Dedifferentiated amniotic fluid mesenchymal stem cell (primary cell): ENCODE measurements at regions not wholly inside any gene's neighbourhood (a gene's known extent, or its start where the extent isn't known, plus 50 kb on each side); places are given as distances from the start of the nearest gene placed in this dataset.

Experiments used
- DNase-seq: peaks from one replicate; pipeline ENCODE4 v3.0.0-alpha.2; 2016; ENCODE audit errors: extremely low spot score

DNA sequence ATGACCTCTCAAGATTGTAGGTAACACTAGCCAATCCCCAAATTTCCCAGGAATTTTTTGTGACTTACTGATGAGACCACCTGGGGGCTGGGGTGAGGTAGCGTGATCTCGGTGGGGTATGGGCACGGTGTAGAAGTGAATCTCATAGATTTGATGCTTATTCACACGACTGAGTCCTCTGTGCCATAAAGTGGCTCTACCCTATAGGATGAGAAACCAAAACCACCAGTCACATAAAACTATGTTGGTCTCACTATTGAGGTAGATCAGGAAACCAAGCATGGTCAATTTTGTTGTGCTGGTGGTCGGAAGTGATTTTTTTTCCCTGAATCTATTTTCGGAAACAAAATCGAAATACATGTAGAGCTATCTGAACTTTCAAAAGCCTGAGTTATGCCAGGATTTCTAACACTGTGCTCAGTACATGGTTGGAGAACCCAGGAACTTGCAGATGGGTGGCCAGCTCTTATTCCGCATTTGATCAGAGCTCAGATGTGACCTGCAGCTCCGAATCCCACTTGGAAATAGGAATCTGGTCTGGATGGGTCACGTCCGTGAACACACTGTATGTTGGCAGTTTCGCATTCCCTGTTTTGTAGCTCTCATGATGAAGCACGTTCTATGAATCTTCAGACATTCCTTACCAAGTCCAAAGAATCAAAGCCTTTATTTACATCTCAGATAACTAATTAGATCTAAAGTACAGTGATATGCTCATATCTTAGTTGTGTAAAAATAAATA is 261.5 kb downstream of the KLF6 start:
- DNase-seq = no peak

DNA sequence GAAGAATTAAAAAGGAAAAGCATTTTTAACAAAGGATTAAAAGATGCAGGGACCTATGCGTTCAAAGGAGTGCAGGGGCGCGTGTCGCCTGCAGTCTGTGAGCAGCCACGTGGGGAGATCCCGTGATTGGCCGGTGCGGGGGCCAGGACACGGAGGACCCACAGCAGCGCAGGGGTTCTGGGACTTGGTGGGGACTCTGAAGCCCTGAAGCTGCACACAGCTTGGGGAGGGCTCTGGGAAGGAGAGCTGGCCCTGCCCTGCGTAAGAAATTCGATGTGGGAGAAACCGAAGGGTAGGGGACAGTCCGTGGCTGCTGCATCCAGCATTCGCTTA is 268.1 kb downstream of the KLF6 start:
- no peak for DNase-seq

DNA sequence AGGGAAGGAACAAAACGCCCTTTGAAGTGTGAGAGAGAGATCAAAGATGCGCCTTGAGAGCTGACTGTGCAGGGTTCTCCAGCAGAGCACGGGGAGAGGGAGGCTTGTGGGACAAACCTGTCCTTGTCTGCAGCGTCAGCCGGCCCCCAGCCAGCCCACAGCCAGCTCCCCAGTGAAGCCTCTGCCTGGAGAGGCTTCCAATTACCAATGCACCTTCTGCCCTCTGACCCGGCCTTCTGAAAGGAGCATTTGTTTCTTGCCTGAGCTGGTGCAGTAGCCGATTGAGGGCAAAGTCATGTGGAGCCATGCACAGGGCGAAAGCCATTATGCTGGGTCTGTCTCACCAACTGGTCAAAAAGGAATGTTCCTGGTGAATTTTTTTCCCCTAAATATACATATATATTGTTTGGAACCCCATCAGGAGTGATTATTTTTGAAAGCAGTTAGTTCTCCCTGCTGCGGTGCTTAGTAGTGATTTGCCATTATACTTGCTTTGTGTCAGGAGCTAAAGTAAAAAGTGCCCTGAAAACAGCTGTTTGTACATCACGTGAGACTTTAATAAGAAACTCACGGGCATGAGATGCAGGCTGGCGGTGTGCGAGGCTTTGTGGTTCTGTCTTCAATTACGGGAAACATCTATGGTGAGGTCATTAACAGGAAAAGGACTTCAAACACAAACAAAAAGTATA is 268.6 kb downstream of the KLF6 start:
- no peak for DNase-seq

DNA sequence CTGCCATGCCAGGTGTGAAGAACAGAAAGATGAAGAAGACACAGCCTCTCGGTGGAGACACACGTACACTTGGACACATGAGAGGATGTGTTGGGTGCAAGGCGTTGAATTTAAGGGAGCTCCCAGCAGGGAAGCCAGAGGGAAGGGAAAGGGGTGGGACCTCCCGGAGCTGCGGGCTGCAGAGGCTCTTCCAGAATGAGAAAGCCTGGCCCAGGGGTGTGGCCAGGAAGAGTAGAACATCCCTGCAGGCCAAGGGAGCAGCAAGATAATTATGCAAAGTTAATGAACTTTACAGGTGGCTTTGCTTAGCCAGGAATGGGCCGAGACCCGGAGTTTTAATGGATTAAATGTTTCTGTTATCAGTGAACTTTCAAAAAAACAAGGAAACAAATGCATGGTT is 270.3 kb downstream of the KLF6 start:
- no peak for DNase-seq

DNA sequence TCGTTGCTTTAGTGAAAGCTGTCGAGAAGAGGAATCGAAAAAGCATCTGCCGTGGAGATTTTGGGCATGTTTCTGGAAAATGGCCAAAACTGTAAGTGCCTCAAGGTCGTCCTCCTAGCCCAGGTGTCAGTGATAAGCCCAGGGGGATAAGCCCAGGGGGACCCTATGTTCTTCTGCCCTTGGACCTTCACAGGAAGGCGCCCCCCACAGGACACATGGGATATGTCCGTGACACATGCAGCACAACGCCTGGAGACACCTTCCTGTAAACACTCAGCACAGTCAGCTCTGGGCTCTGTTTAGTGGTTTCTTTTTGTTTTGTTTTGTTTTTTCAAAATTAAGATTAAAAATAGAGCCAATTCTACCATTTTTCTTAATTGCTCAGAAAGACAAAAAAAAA is 272.7 kb downstream of the KLF6 start:
- no peak for DNase-seq

DNA sequence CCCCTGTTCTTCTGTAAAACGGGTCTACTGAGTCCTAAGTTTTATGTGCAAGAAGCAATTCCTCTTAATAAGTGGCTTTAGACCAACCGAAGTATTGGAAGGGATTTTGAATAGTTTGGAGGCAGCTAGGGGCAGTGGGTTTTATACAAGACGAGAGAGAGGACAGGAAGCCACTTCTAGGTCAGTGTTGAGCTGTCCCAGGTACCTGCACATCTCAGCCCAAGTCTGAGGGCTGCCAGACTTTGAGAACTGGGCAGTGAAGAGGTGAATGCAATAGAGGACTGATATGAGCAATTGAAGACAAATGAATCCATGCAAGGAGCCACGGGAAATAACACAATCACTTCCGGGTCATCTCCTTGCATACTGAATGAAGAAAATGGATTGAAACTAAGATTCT is 273.5 kb downstream of the KLF6 start:
- DNase-seq = no peak

DNA sequence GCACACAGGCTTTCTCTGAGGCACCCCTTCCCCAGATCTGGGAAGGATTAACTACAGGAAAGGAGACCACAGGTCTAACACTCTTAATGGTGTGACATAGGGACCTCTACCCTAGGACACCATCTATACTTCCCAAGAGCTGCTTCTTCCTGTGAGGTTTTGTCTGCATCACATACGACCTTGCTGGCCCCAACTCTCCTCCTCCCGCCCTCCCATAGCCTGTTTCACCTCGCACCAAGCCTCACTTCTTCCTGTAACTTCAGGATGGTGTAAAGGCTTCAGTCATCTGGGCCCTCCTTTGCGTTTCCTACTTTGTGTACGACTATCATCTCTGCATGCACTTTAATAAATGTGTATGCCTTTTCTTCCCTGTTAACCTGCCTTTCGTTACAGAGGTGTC is 274.3 kb downstream of the KLF6 start:
- DNase-seq = no peak

DNA sequence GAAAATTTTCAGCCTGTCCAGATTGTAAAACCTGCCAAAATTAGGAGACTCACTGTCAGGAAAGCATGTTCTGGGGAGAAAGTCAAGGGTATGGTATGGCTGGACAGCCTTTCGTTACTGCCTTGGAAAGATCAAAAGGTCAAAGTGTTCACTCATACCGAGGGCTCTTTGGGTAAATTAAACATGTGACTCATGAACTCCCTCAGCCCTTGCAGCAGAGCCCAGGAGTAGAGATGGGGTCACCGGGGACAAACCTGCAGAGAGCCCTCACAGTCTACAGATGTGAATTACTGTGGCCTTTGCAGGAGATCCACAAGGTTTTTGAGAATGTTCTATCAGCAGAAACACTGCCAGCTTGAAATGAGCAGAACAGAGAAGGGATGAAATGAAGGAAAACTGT is 275.7 kb downstream of the KLF6 start:
- no peak for DNase-seq

DNA sequence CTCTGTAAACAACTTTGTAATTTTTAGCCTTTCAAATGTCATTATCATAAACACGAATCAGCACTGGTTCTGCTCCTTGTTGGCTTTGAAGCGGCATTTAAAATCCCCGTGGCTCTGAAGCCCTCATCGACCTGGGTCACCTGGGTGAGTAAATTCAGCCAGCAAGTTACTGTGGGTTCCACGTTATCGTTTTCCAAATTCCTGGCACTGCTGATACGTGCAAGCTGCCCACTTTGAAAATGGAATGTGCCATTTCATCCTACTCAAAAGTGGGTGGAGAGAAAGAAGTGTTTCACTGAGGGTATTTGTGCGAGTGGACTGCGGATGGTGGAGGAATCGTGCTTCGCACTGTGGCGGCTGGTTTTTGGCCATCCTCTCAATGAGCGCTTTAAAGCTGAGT is 281.7 kb downstream of the KLF6 start:
- DNase-seq = no peak

DNA sequence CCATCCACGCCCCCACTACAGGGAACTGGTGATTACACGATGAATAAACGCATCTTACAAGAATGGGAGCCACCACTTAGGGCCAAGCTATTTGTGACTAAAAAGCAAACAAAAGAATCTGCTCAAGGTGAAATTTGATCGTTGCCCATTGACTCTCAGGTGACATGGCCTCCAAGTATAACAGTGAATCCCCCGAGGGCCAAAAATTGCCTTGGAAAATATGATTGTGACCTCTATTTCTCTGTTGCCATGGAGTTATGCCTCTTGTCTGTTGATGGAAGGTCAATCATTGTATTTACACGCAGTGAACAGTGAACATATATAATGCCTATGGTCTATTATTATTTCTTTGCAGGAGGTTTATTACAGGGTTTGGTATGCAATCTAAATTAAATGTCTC is 282.3 kb downstream of the KLF6 start:
- no peak for DNase-seq

DNA sequence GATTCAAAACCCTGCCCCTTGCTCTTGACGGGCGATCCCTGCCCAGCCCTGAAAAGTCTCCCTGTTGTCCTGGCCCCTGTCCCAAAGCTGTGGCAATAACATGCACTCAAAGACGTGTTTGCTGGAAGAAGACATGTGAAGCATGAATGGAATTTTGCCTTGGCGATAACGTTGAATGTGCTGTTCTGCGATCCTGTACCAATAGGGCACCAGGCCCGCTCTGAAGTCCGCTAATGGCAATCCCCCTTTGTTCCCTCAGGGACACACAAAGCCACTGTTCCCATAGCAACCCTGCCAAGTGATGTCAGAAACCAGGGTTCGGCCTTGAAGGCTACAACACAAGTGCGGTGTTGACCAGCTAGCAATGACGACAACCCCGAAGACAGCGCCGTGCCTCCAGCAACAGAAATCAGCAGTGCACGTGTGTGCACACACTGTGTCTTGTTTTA is 284.6 kb downstream of the KLF6 start:
- no peak for DNase-seq

DNA sequence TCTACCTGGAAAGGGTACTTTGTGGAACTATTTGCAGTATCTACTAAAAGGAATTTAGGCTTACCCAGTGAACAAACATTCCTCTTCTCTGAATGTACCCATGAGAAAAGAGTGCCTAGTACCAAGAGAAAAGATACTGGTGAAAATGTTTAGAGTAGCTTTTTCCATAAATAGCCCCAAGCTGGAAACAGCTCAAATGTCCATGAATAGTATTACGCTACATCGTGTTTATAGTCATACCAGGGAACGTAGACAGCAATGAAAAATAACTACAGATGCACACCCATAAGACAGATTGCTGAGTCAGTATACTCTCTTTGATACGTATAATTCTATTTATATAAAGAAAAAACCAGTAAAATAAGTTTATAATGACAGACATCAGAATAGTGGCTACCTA is 285.9 kb downstream of the KLF6 start:
- no peak for DNase-seq

DNA sequence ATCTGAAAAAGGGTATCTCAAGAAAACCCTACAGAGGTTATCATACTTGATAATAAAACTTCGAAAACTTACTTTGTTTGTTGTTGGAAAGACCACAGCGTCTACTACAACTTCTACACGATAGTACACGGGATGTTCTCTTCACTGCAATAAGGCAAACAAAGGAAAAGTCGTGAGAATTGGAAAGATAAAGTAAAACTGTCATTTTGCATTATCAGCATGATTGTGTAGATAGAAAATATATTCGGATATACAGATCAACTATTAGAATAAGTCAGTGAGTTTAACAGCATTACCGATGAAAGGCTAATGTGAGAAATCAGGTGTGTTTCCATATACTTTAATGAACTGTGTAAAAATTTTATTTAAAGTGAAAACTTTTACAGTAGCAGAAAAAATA is 287.4 kb downstream of the KLF6 start:
- no peak for DNase-seq

DNA sequence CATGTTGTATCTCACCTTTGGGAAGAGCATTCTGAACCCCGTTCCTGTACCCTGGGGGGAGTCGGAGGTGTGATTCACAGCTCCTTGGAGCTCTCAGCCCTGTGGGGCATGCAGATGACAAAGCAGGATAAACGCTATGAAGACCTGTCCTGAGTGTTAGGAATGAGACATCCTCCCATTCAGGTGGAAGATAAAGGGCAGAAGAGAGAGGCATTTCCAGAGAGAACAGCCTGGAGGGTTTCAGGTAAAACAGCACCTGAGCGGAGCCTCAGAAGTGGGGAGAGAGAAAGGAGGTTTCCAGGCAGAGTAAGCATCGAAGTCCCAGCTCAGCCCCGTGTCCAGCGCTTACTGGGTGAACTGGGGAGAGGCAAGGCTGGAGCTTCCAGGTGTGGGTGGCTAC is 288.9 kb downstream of the KLF6 start:
- no peak for DNase-seq

DNA sequence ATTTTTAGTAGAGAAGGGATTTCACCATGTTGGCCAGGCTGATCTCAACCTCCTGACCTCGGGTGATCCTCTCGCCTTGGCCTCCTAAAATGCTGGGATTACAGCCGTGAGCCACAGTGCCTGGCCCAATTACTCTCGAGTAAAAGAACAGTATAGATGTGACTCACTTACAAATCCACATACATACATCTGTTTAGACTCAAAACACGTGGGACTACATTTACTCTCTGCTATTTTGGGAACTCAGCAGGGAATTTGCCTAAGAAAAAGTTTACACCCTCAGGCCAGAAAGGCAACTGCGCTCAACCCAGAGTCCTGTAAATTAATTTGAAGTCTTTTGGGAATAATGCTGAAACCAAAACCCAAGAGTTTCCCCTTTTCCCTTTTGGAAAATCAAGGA is 289.7 kb downstream of the KLF6 start:
- DNase-seq = no peak

DNA sequence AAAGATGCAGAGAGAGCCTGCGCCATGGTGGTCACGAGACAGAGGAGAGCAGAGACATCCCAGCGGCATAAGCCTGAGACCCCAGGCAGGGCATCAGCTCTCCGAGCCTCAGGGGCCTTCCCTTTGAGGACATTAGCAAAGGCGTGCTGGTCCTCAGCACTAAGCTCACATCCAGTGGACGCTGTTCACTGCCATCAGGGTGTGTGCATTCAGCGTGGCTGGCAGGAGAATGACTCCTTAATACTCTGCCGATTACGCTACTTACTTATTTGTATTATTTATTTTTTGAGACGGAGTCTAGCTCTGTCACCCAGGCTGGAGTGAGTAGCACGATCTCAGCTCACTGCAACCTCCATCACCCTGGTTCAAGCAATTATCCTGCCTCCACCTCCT is 290.2 kb downstream of the KLF6 start:
- no peak for DNase-seq

DNA sequence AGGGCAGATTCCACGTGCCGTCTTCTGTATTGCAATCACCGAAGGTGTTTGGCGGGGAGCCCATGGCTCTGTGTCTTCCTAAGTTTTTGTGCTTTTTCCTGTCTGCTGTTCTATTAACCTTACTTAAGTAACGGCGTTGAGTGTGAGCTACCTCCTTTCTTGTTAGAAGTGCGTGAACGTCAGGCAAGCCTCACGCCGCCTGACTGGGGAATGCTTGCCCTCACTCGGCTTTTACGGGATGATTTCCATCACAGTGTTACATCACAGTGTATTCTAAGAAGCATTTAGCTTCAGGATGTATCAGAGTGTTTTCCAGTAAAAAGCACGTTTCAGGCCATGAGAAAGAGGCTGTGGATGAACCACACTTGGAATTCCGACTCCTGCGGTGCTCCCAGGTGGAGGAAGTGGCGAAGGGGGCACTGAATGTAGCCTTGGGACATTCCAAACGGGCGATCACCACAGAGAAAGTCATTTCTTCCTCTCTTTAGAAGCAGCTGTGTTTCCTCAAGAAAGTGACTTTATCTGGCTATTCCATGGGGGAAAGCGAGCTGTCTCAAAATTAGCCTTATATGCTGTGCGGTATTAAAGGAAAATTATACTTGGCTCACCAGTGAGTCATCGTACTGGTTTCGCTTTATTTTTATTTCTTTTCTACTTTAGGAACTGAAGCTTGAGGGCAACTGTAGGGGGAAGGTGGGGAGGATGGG is 290.7 kb downstream of the KLF6 start:
- DNase-seq = no peak

DNA sequence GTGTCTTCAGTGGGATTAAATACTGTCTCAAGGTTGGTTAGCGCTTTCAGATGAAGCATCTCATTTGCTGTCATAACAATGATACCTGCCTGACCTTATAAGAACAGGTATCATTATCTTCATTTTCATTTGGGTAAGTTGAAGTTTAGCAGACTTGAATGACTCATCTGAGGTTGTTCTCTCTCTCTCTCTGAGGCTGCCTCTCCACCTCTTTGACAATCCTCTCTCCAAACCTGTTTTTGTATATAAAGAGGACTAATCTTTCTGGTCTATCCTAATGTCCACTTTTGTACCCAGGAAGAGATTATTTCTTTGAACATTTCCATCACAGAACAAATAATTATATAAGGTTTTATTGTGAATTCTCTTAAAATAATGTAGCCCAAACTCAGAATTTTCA is 291.4 kb downstream of the KLF6 start:
- no peak for DNase-seq

DNA sequence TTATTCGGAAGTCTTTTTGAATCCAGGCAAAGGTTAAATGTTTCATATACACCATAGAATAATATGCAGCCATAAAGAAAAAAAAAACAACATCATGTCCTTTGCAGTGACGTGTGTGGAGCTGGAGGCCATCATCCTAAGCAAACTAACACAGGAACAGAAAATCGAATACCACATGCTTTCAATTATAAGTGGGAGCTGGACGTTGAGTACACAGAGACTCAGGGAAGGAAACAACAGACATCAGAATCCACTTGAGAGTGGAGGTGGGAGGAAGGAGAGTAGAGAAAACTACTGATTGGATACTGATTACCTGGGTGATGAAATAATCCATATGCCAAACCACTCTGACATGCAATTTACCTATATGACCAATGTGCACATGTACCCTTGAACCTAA is 293.4 kb downstream of the KLF6 start:
- DNase-seq = no peak

DNA sequence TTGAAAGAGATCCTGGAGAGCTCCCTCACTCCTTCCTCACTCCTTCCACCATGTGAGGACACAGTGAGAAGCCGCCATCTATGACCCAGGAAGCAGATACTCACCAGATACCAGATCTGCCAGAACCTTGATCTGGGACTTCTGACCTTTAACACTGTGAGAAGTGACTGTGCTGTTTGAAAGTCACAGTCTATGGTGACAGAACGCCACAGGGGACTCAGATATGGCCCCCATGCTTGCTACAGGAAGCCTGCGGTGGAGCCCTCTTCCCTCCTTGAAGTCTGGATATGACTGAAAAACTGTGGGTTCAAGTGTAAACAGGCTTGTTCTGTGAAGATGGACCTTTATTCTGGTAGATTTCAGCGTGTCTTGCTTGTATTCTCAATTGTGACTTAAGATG is 297.8 kb downstream of the KLF6 start:
- DNase-seq = no peak

DNA sequence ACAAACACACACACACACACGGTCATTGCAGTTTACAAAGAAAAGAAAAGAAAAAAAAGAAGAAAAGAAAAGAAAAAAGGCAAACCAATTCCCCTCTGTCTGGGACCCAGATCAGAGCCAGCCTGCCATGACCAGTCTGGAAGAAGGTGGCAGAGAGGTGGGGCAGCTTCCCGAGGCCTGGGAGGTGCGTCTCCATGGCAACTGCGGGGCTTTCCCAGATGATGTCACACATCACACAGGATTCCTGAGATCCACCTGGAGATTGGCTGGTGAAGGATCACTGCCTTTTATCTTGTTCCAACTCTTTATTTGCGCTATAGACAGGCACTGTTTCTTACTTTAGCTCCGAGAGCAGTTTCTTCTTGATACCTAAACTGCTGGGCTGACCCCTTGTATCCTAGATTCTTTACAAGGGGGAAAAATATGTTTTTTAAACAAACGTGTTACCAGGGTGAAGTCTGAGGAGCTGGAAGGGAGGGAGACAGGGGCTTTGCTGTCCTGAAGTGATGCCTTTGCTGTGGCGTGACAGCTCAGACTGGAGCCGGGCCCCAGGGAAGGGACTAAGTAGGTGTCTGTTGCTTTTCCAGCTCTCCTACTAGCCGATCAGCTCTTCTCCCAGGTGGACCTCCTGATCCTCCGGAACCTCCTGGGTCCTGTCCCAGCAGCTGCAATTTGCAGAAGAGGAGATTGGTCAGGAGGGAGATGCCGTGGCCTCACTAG is 298.5 kb downstream of the KLF6 start:
- no peak for DNase-seq

DNA sequence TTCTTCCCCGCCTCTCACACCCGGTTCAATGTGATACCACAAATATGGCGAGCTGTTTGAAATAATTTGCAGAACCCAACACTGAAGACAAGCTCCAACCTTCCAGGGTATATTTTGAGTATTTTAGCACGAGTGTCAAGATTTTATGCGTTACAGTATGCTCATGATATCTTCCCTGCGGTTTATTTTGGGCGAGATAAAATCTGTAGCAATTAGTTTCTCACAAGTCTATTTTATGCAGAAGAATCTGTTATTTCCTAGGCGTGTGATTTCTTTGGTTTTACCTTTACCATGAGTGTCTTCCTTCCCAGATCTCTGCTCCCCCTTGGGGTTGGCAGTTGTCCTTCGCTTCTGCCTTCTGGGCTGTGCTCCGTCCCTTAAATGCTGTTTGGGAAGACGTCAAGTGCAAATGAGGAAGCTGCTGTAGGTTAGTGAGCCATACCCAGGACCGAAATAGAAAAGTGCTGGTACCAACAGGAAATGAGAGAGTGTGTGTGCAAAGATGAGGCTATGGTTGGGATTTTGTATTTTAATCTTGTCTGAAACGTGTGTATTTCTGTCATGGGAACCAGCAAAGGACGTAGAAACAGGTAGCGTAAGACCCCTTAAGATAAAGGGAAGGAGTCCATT is 299.8 kb downstream of the KLF6 start:
- no peak for DNase-seq
